ENCODE measurements at regions not wholly inside any gene's neighbourhood (a gene's known extent, or its start where the extent isn't known, plus 50 kb on each side); places are given as distances from the start of the nearest gene placed in this dataset.
A peak's percentile ranks its signal among the peaks of the same experiment; 100 is the strongest.

GRCh38 chr2:64287202-64287740, 143.1 kb upstream of the PELI1 start:
- no peak for DNase-seq

DNA sequence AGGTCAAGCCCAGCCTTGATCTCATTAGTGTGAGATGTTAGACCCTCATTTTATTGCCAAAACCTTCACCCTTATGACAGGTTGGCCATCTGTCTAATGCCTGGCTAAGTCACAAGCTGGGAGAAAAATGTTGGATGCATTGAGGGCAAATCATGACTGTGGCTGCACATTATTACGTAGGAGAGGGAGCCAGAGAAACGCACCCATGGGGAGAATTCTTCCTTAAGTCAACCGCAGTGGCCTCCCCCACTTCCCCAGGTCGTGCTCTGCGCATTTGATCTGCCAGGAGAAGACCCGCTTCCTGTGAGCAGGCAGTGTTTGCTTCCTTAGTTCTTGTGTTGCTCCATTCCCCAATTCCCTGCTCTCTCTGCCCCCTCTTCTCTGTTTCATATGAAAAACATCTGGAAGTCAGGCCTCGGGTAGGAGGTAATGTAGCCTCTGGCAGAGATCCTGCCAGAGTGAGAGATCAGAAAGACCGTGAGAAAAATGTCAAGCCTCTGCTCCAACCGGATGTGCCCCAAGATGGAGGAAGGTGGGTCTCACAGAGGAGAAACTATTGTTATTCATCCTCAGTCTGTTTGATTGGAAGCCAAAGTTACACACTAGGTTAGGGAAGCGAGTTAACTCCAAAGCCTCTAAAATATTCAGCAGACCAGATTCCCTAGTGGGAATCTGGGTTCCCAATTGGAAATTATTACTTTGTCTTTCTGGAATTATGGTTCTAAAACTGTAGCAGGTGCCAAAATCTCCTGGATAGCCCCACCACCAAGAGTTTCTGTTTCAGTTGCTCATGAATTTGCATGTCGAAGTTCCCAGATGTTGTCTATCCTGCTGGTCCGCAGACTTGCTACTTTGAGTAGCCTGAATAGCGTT, 144.3 kb upstream of the PELI1 start:
- no peak for DNase-seq

GRCh38 chr2:64289251-64289650, 145.0 kb upstream of the PELI1 start:
- DNase-seq = no peak

DNA sequence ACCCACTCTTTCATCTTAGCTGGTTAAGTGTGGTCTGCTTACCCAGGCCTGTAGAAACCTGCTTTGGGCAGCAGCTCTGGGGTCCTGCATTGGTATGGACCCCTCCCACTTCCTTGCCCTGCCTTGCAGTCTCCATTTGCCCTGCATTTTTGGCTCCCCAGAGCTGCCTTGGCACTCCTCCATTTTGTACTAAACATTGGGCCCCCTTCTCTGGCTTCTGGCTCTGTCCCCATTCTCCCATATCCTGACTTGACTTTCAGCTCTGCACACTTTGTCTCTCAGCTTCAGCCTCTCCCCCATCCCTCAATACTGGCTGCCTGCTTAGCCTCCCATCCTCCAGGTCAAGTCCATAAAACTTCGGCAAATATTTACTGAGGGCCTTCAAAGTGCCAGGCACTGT, 145.5 kb upstream of the PELI1 start:
- no peak for DNase-seq

- no peak for DNase-seq
These were observed 147.0 kb upstream of the PELI1 start for GRCh38 chr2:64291181-64291580.

- no peak for DNase-seq
These were observed 151.3 kb upstream of the PELI1 start for GRCh38 chr2:64295326-64296139.

DNA sequence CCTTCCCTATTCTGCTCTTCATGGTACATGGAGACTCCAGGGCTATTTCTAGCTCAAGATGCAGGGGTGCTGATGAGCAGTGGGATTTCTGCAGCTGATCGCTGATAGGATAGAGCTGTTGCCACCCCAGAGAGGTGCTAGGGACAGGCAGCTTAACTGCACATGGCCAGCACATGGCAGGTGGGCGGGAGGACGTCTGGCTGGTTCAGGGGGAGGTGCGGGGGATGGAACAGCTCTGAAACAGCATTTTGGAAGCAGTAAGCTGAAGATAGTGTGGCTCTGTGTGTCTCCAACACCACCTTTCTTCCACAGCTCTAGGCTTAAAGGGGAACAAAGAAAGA, 151.9 kb upstream of the PELI1 start:
- DNase-seq = no peak

GRCh38 chr2:64296695-64297346, 152.6 kb upstream of the PELI1 start:
- no peak for DNase-seq

- no peak for DNase-seq
These were observed 153.9 kb upstream of the PELI1 start for GRCh38 chr2:64298161-64298560.

GRCh38 chr2:64300066-64300465, 153.9 kb upstream of the LGALSL start:
- DNase-seq = no peak

DNA sequence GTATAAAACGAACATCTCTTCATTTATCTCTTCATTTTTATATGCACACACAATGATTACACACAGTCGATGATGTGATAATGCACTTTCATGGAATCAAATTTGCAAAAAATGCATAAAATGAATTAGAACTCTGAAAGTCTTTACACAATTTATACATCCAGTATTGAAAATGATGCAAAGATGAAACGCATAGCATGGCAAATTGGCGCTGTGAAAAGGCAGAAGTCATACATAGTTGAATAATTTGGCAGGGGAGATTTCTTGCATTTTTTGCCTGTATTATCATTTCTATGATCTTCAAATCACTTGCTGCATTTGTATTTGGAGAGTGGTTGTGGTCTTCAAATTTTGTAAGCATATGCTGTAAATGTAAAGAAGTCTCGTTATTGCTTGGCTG, 150.7 kb upstream of the LGALSL start:
- no peak for DNase-seq

- no peak for DNase-seq
These were observed 146.5 kb upstream of the LGALSL start for GRCh38 chr2:64307421-64307820.

- no peak for DNase-seq
These were observed 142.6 kb upstream of the LGALSL start for GRCh38 chr2:64311191-64311910.

DNA sequence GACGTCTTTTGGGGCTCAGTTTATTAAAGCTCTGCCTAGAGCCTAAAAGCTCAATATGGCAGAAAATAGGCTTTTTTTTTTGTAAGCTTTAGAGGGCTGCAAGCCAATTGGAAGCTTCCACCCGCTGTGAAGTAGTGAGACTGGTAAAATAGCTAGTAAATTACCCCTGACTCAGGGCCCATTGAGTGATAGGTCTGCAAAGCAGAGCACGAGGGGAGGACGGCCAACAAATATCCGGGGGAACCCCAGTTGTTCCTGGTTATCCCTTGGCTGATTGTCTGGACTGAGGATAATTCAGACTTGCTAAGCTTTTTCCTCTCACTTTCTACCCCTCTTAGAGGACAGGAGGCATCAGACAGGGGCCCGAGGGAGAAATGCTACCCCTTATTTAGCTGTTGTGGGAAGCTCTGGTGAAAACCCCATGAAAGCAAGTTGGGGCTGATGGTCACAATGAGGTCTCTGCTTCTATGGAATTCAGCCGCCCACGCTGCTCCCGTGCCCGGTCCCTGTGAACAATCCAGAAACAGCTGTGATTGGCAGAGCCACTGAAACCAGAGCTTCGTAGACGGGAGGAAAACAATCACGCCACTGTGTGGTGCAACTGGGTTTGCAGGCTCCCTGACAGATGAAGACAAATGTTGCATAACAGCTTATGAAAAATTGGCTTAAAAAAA, 141.9 kb upstream of the LGALSL start:
- peak; percentile 91 for DNase-seq

GRCh38 chr2:64312622-64313397, 141.2 kb upstream of the LGALSL start:
- no peak for DNase-seq

DNA sequence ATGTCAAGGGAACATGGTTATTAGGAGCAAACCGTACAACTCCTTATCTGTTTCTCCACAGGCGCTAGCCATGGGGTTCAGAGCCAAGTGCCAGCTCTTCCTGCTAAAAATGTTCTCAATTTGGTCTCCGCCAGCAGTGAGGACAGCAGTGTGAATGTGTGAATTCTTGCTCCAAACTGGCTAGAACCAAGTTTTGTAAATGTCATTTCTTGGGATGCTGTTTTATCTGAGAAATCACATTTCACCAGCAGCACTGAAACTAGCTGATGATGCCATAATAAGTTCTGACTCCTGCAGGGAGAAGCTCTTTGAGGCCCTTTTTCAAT, 140.6 kb upstream of the LGALSL start:
- no peak for DNase-seq

DNA sequence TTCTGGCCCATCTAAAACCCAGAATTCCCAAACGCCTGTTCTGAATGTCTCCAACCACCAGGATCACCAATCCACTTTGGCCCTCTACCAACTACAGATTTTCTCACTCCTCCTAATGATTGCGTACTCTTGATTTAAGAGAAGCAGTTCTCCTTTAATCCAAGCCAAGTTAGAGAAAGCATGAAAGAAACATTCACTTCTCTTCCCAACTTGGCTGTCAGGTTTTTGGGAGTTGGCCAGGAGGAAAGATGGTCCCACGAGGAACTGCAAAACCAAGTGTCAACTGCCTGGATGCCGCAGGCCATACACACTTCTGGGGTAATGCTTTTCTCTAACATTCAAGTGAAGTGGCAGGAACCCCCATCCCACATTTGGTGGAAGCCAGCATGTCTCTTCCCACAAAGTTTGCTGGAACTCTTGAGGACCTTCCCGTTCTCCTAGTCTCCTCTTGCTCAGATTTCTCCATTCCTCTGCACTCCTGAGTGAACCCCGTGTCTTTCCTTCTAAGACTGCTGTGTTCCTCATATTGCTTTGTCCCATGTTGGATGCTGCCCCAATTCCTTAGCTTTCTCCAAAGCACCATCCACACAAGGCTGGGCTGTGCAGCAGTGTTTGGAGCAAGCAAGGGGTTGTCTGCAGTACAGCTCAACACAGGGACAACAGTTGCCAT, 138.5 kb upstream of the LGALSL start:
- DNase-seq = no peak

GRCh38 chr2:64317707-64318475, 136.1 kb upstream of the LGALSL start:
- DNase-seq = no peak

DNA sequence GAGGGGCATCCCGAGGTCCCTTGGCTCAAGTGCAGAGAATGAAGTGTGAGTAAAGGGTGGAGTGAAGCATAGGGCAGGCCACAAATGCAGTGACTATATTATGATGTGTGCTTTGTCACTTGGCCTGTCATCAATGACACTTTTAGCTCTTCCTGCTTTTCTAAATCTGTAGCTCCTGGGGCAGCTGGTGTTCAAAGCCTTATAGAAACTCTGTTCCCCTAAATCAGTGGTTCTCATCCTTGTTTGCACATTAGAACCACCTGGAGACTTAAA, 135.6 kb upstream of the LGALSL start:
- DNase-seq = no peak

GRCh38 chr2:64319896-64320295, 134.1 kb upstream of the LGALSL start:
- no peak for DNase-seq
